HFFc6 (cell line): ENCODE measurements at regions not wholly inside any gene's neighbourhood (a gene's known extent, or its start where the extent isn't known, plus 50 kb on each side); places are given as distances from the start of the nearest gene placed in this dataset.
"Not testable (repeated sequence)": the region's sequence is repeated elsewhere in the genome, so short reads cannot be mapped to it uniquely, and the experiment has no call there.

Source experiments
- DNase-seq: peaks from one replicate; pipeline ENCODE4 v3.0.0-alpha.2; 2018
- H3K27ac Mint-ChIP-seq: 2 replicates; pipeline ENCODE4 v1.8.0; 2020; ENCODE audit warnings: mild to moderate bottlenecking, mixed read lengths
- H3K27me3 Mint-ChIP-seq: 2 replicates; pipeline ENCODE4 v1.8.0; 2021; ENCODE audit warnings: mild to moderate bottlenecking, moderate library complexity, mixed read lengths; ENCODE audit not compliant: insufficient read depth
- H3K36me3 Mint-ChIP-seq: 2 replicates; pipeline ENCODE4 v1.8.0; 2021; ENCODE audit warnings: low read depth, mixed read lengths
- H3K4me1 Mint-ChIP-seq: 2 replicates; pipeline ENCODE4 v1.8.0; 2020; ENCODE audit warnings: low read depth, mixed read lengths
- H3K4me3 Mint-ChIP-seq: 2 replicates; pipeline ENCODE4 v1.8.0; 2020; ENCODE audit warnings: mild to moderate bottlenecking, moderate library complexity, mixed read lengths
- H3K9me3 Mint-ChIP-seq: 2 replicates; pipeline ENCODE4 v1.8.0; 2020; ENCODE audit warnings: mild to moderate bottlenecking, mixed read lengths
- CTCF ChIP-seq: fragments of 200-600 bp; sonication (generic); IDR thresholded peaks from 2 replicates; pipeline ENCODE4 v1.5.0; 2021; ENCODE audit warnings: antibody characterized with exemption, mild to moderate bottlenecking

GRCh38 chr10:125243532-125244253 is 83.3 kb upstream of the CTBP2 start:
- TF ChIP-seq CTCF: no peak
- Mint-ChIP-seq H3K27ac (no peak overlapping the region), H3K9me3 (peaks cover 6% of the 10 kb centered on the region), H3K27me3 (no peaks in the 10 kb centered on the region; the same call in 1 of the 2 replicates), H3K4me1 (peaks cover 16% of the 10 kb centered on the region), H3K4me3 (no peak overlapping the region), H3K36me3 (peaks cover 11% of the 10 kb centered on the region)
- DNase-seq: no peak

GRCh38 chr10:125238682-125239081 is 78.3 kb upstream of the CTBP2 start:
- no peak for DNase-seq
- Mint-ChIP-seq H3K4me1 (peaks cover 11% of the 10 kb centered on the region), H3K27ac (no peak overlapping the region), H3K9me3 (peaks cover 26% of the 10 kb centered on the region), H3K27me3 (peaks cover 1% of the 10 kb centered on the region; the same call in 1 of the 2 replicates), H3K36me3 (peaks cover 34% of the 10 kb centered on the region), H3K4me3 (no peak overlapping the region)
- no peak for TF ChIP-seq CTCF

- peaks cover 26% of the 10 kb centered on the region for H3K9me3 Mint-ChIP-seq
- peaks cover 37% of the 10 kb centered on the region for H3K4me1 Mint-ChIP-seq
- no peak for DNase-seq
- H3K27me3 Mint-ChIP-seq: peaks cover 1% of the 10 kb centered on the region; the same call in 1 of the 2 replicates
- H3K4me3 Mint-ChIP-seq: no peak overlapping the region
- H3K27ac Mint-ChIP-seq: no peak overlapping the region
- H3K36me3 Mint-ChIP-seq: peaks cover 34% of the 10 kb centered on the region
- no peak for TF ChIP-seq CTCF
Measured at GRCh38 chr10:125236091-125236490, 75.7 kb upstream of the CTBP2 start.

GRCh38 chr10:125235093-125236069 is 75.0 kb upstream of the CTBP2 start:
- TF ChIP-seq CTCF: no peak
- H3K36me3 Mint-ChIP-seq: peaks cover 34% of the 10 kb centered on the region
- H3K27me3 Mint-ChIP-seq: peaks cover 1% of the 10 kb centered on the region; the same call in 1 of the 2 replicates
- no peak for DNase-seq
- no peak overlapping the region for H3K4me3 Mint-ChIP-seq
- no peak overlapping the region for H3K27ac Mint-ChIP-seq
- peaks cover 26% of the 10 kb centered on the region for H3K9me3 Mint-ChIP-seq
- peaks cover 41% of the 10 kb centered on the region for H3K4me1 Mint-ChIP-seq

- Mint-ChIP-seq H3K4me1 (peaks cover 41% of the 10 kb centered on the region), H3K36me3 (peaks cover 32% of the 10 kb centered on the region), H3K9me3 (peaks cover 26% of the 10 kb centered on the region)
- H3K27me3 Mint-ChIP-seq, H3K27ac Mint-ChIP-seq, DNase-seq, H3K4me3 Mint-ChIP-seq: not testable (repeated sequence)
Measured at GRCh38 chr10:125234576-125234975, 74.2 kb upstream of the CTBP2 start.

GRCh38 chr10:125233726-125234125 is 73.4 kb upstream of the CTBP2 start:
- TF ChIP-seq CTCF: no peak
- H3K36me3 Mint-ChIP-seq: peaks cover 23% of the 10 kb centered on the region
- H3K27me3 Mint-ChIP-seq: peaks cover 1% of the 10 kb centered on the region; the same call in 1 of the 2 replicates
- no peak for DNase-seq
- peaks cover 41% of the 10 kb centered on the region for H3K4me1 Mint-ChIP-seq
- H3K27ac Mint-ChIP-seq: no peak overlapping the region
- H3K9me3 Mint-ChIP-seq: peaks cover 20% of the 10 kb centered on the region
- no peak overlapping the region for H3K4me3 Mint-ChIP-seq
